COR-L47 (cell line): ENCODE measurements at regions not wholly inside any gene's neighbourhood (a gene's known extent, or its start where the extent isn't known, plus 50 kb on each side); places are given as distances from the start of the nearest gene placed in this dataset.
A peak's percentile ranks its signal among the peaks of the same experiment; 100 is the strongest.
"Not testable (repeated sequence)": the region's sequence is repeated elsewhere in the genome, so short reads cannot be mapped to it uniquely, and the experiment has no call there.

Experiments
- DNase-seq: peaks from one replicate; lab custom pipeline; 2025; lab: John Stamatoyannopoulos, UW

DNA sequence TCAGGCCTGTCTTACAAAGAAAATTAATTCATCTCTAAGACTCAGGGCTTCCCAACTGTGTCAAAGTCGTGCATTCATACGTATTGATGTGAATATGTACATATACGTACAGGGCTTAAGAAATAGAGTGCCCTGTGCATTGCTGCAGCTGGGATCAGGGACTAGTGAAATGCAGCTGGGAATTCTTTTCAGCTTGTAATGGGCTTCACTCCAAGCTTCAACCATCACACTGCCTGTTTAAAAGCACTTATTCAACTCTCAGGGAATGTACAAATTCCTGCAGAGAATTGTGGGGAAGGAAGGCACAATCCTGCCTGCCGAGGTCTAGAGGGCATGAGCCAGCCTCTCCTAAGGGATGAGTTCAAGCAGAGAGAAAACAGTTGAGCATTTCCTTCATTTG, 59.6 kb upstream of the MAN2A1 start:
- no peak for DNase-seq

DNA sequence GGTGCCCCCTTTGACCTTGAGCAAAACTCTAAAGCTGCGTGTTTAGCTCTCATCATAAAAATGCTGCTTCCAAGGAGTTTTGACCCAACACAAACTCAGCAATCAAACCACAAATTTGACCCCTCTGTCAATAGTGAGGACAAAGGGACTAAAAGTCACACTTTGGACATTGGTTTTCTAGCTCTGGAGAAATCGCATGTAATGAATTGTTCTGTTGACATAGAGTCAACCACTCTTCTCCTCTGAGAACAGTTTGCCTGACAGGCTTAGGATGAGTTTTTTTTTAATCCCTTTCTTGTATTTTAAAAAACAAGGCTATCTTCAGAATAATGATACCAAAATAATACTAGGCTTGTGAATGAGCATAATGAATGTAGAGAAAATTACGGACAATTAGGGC, 61.1 kb upstream of the MAN2A1 start:
- DNase-seq, result no peak

DNA sequence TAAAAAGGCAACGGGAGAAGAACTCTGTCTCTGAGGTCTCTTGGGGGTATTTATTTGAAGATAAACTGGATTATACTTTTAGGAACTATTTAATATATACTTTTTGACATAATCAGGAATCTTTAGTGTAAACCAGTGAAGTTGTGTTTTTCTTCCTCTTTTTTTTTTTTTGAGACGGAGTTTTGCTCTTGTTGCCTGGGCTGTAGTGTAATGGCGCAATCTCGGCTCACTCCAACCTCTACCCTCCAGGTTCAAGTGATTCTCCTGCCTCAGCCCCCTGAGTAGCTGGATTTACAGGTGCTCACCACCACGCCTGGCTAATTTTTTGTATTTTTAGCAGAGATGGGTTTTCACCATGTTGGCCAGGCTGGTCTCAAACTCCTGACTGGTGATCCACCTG, 68.5 kb upstream of the MAN2A1 start:
- not testable (repeated sequence) for DNase-seq

DNA sequence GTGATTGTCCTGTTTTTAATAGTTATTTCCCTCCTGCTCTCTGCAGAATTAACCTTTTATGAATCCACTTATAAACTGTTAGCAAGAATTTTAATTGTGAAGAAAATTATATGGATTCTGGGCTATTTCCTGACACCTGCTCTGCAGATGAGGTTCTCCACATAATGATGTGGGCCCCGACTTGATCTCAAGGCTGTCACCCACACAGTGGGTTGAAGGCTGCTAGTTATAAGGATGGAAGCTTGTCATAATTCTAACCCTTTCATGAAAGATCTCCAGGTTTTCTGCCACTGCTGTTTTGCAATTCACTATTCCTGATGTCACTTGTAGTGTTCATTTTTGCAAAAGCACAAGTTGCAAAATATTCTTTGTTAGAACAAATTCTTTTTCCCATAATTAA, 69.1 kb upstream of the MAN2A1 start:
- DNase-seq, result no peak

DNA sequence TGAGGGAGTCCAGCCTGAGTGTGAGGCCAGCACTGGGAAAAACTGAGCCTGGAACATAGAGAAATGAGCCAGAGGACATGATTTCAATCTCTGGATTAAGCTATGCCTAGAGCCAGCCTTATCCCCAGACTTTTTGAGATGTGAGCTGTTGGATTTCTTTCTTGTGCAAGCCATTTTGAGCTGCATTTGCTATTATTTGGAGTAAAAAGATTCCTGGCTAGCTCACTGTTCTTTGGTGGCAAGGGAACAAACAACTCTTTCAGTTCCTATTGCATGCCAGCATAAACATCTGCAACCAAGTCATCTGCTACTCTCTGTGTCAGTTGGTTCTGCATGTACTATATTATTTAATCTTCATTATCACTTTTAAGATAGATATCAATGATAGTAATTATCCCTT, 70.1 kb upstream of the MAN2A1 start:
- no peak for DNase-seq

DNA sequence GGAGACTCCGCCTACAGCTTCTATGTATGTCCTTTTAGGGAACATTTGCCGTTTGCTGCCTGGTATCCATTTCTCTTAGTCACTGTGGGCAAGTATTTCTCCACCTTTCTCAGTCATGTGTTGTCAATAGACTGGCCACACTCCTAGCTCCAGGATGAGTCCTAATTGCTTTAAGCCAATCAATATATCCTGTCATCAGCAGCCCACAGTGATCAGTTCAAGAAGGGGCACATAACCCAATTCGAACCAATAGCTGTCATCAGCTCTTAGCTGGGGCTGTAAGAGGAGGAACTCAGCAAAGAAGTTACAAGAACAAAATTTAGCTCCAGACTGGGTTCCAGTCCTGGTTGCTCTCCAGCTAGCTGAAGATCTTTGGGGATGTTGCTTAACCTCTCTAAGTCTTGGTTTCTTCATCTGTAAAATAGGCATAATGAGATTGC, 70.7 kb upstream of the MAN2A1 start:
- DNase-seq, result no peak

DNA sequence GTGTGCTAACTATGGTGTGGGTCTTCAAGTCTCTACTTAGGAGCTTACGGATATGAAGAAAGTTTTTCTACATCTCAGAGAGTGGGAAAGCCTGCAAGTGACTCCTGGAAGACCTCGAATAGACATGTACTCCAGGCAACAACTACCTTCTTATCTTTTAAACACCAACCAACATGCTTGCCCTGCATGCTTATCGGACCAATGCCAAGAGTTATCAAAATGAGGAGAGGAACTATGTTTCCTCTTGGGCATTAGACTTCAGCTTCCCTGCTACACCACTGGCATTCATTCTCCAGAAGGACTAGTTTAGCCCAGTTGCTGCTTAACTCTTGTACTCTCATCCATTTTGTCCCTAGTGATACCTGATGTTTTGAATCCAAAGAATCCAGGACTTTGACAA, 74.7 kb upstream of the MAN2A1 start:
- DNase-seq, result no peak

DNA sequence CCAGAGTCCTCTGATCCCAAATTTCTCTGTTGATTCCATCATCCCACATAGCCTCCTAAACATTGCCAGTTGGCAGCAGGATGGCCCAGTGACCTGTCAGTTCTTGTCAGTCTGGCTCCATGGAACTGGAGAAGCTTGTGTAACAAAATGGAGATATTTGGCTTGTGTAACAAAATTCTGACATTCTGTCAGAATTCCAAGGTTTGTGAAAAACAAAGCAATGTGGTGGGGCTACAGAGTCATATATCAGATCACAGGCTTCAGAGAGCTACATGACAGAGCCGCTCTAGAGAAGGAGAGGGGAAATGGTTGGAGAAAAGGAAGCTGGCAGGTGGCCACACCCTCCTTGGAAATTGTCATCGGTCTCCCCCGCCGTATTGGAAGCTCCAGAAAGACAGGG, 75.4 kb upstream of the MAN2A1 start:
- DNase-seq, result no peak

DNA sequence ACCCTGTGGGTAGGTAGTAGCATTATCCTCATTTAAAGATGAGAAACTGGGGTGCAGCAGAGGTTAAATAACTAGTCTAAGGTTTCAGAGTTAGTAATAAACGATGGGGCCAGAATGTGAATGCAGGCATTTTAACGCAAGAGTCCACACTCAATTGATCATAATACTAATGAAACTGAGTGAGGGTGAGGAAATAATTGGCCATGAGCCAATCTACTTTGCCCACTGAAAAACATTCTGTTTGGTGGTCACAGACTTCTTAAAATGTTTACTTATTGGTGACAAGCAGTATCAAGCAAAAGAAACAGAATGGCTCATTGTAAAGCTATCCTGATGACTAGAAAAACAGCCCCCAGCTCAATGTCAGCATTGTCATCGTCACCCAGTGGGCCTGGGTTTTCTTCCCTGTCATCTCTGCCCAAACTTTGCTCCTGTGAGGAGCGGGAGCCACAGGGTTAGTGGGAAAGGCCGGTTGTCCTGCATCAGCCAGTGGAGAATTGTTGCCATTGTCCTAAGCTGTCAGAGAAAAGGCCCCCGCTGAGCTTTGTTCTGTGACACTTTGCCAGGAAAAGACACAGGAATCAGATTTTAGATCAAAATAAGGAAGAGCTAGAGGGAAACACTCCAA, 77.3 kb upstream of the MAN2A1 start:
- DNase-seq, result no peak

DNA sequence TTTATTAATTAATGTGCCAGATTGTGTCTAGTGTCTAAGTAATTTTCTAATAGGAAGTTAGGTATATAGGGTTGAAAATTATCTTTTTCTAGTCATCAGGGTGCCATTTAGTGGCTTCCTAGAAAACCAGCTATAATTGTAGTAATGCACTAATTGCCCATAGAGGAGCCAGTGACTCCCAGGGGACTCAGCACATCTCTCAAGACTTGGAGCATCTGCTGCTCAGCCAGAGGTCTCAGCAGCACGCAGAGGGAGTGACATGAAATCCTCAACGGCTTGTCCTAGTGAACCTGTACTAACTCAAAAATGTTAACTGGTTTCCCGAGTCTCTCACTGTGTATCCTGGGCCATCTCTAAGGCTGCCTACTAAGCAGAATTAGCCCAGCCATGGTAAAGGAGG, 78.2 kb upstream of the MAN2A1 start:
- DNase-seq, result peak; percentile 2

DNA sequence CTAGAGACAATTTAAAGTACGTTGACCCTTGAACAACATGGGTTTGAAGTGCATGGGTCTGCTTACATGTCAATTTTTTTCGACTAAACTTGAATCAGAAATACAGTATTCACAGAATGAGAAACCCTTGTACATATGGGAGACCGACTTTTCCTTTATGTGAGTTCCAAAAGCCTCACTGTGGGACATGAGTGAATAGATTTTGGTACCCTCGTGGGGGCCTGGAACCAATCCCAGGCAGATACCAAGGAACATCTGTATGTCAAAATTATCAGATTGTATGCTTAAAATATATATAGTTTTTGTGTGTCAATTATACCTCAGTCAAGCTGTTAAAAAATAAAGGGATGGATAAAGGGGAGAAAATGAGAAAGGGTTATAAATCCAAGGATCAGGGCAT, 78.7 kb upstream of the MAN2A1 start:
- DNase-seq, result no peak

DNA sequence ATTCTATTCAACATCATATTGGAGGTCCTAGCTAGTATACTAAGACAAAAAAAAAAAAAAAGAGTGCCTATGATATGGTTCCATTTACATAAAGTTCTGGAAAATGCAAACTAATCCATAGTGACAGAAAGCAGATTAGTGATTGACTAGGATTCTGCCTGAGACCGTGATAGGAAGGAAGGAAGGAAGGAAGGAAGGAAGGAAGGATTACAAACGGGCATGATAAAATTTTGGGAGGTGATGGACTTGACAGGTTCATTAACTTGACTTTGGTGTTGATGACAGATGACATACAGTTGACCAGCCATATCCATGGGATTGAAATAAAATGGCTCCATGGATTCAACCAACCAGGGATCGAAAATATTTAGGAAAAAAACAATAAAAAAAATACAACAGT, 79.1 kb upstream of the MAN2A1 start:
- DNase-seq, result no peak

DNA sequence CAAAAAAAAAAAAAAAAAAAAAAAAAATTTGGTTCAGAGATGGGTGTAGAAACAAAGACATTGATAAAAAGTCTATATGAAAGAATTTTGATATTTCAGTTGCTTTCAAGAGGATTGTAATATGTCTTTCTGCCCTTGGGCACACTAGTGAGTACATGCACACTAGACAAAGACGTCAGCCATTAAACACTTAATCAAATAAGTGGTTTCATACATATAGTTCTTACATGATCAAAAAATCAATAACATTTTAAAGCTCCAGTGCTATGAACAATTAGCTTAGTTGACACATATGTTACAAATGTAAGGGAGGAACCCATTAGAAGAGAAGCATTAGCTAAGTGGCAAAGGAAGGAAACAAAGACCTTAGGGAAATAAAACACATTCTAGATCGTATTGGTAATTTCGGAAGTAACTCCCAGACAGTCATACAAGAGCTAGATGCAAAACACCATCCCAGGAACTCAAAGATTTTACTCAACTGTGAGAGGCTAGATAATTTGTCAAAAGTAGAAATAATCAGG, 84.5 kb upstream of the MAN2A1 start:
- DNase-seq, result no peak

DNA sequence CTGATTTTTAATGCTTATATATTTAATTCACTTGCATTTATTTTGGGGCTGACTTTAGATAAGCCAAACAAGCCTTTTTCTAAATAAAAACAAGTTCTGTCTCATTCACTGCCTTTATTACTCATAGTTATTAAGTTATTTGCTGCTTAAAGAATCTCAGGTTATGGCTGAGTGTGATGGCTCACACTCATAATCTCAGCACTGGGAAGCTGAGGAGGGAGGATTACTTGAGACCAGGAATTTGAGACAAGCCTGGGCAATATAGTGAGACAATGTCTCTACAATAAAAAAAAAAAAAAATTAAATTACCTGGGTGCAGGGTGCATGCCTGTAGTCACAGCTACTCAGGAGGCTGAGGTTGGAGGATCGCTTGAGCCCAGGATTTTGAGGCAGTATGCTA, 85.0 kb upstream of the MAN2A1 start:
- DNase-seq, result no peak

DNA sequence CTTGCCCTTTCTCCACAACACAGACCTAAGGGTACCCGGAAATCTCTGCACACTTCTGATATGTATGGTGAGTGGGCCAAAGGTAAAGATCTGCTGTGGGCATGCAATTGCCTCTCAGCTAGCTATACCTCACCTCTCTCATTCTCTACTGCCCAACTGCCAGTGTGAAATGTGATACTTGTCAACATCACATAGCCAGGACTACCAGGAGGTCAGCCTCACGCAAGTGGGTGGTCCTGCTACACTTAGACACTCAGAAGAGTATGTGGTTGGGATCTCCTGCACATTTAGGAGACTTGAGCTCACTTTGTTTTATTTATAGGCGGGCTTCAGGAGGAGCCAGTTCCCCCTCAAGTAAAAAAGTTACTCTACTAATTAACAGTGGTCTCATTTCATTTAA, 88.0 kb upstream of the MAN2A1 start:
- DNase-seq, result no peak

DNA sequence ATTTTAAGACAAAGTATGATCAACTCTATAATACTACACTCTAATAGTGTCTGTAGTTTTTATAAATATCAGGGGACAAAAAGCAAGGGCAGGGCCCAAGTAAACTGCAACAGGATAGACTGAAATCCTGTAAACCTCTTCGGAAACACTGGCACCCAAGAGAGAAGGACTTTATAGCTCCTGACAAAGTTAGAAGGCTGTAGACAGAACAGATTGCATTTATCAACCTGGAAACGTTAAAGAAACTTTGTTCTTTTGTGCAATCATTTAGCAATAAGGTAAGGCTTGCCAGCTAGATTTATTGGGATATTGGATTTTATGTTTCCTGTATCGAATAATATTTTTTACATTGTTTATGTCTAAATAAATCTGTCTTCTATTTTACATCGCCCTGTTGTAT, 91.8 kb upstream of the MAN2A1 start:
- no peak for DNase-seq

DNA sequence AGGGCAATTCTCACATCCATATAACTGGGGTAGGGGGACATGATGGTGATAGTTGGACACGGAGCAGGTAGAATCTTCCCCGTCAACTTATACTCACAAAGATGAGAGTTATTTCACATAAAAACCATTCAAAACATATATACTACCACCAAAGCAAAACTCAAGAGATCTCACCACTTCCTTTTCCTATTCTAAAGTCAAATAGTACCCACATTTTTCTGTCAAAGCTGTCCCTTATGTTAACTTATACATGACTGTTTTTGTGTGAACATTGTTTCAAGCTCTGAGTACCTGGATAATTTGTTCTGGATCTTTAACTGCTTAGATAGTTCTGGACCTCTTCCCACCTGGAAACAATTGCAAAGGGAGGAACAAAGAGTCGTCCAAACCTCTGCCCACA, 95.5 kb upstream of the MAN2A1 start:
- no peak for DNase-seq

DNA sequence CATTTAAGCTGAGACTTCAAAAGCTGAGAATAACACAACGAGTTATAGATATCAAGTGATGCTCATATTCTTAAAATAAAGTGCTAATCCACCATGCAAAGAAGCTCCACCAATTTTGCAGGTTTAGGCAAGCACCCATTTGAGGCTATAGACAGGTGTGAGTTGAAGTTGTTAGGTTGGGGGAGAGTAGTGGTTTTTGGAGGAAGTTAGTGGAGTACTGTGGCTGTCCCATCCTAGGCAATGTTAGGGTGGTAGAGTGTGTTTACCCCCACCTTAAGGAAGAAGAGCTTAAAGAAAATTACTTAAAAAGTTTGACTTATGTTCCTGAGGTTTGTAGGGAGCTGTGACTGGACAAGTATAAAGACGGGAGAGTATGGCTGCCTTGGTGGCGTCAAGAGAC, 98.9 kb upstream of the MAN2A1 start:
- no peak for DNase-seq

DNA sequence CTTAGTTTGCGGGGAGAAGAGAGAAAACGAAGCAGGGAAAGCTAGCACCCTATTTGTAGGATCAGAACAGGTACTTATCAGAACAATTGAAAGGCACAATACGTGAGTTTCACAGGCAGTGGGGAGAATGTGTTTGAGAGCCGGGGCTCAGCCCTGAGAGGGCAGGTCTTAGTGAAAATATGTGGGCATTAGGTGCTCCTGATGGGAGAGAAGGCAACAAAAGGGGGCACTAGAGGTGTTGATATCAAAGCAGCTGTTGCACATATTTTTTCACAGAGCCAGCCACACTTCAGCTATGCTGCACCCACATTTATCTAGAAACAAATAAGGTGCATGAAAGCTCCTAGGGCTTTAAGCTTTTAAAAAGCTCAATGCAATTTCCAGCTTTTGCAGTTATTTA, 99.7 kb upstream of the MAN2A1 start:
- no peak for DNase-seq

DNA sequence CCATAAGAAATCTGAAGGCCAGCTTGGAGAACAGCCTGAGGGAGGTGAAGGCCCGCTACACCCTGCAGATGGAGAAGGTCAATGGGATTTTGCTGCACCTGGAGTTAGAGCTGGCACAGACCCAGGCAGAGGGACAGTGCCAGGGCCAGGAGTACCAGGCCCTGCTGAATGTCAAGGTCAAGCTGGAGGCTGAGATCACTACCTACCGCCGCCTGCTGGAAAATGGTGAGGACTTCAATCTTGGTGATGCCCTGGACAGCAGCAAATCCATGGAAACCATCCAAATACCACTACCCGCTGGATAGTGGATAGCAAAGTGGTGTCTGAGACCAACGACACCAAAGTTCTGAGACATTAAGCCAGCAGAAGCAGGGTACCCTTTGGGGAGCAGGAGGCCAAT, 100.5 kb upstream of the MAN2A1 start:
- DNase-seq, result no peak

DNA sequence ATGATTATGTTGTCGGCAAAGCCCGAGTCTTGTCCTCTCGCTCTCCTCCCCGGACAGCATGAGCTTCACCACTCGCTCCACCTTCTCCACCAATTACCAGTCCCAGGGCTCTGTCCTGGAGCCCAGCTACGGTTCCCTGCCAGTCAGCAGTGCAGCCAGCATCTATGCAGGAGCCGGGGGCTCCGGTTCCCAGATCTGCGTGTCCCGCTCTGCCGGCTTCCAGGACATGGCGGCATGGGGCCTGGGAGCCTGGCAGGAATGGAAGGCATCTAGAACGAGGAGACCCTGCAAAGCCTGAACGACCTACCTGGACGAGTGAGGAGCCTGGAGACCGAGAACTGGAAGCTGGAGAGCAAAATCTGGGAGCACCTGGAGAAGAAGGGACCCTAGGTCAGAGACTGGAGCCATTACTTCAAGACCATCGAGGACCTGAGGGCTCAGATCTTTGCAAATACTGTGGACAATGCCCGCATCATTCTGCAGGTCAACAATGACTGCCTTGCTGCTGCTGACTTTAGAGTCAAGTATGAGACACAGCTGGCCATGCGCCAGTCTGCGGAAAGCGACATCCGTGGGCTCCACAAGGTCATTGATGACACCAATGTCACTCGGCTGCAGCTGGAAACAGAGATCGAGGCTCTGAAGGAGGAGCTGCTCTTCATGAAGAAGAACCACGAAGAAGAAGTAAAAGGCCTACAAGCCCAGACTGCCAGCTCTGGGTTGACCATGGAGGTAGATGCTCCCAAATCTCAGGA, 101.3 kb upstream of the MAN2A1 start:
- no peak for DNase-seq

DNA sequence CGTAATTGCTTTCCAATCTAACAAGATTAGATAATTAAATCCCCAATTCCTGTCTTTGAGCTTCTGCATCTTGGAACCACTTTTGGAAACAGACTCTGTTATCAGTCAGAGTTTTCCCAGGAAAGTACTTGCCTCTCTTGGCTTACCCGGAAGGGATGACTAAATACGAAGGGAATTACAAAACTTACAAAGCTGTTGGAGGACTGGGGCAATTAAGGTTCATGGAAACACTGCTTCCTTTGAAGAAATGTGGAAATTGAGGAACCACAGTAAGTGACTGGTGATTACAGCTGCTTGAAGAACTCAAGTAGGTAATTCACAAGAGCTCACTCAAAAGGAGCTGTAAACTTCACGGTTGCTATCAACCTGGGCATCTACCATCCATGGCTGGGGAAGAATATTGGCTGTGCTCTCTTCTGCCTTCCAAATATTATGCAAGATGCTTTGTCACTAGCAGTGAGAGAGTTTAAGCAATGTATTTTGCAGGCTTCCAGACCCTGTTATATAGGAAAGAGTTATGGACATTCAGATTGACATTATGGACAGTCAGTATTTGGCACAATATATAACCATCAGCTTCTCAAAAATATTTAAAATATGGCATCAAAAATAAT, 104.6 kb upstream of the MAN2A1 start:
- no peak for DNase-seq

DNA sequence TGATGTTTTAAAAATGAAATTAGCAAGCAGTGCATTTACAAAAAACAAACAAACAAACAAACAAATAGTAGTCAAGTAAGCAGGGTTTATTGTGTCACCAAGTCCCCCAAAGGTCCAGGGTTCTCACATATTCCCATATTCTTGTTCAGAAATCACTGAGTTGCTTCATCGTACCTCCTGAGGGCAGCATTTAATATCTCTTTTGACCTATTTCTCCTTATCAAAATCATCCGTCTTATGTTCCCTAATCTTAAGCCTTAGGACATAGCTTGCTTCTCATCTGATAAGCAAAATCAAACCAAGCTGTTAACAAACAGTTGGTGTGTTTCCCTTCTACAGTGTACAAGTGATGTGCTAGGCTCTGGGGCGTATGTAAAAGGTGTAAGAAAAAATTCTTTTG, 109.5 kb upstream of the MAN2A1 start:
- no peak for DNase-seq
